ENCODE measurements at regions not wholly inside any gene's neighbourhood (a gene's known extent, or its start where the extent isn't known, plus 50 kb on each side); places are given as distances from the start of the nearest gene placed in this dataset.

- no peak overlapping the region for H3K4me3 ChIP-seq (ENCODE audit: low read depth, low read length)
- DNase-seq (ENCODE audit: low read depth), result no peak
- no peak for TF ChIP-seq CTCF (IDR thresholded peaks at IDR 0.05; ENCODE audit: insufficient read depth, low read length)
Observed at GRCh38 chr10:31604646-31605170, 285.7 kb downstream of the ZEB1 start.

- no peak overlapping the region for H3K4me3 ChIP-seq (ENCODE audit: low read depth, low read length)
- DNase-seq (ENCODE audit: low read depth), result peak; percentile 59
- TF ChIP-seq CTCF (IDR thresholded peaks at IDR 0.05; ENCODE audit: insufficient read depth, low read length), result no peak
Observed at GRCh38 chr10:31604096-31604495, 285.1 kb downstream of the ZEB1 start.

- DNase-seq (ENCODE audit: low read depth), result peak; percentile 91
- peak overlapping the region; percentile 69 for H3K4me3 ChIP-seq (ENCODE audit: low read depth, low read length)
- no peak for TF ChIP-seq CTCF (IDR thresholded peaks at IDR 0.05; ENCODE audit: insufficient read depth, low read length)
Observed at GRCh38 chr10:31603235-31604087, 284.4 kb downstream of the ZEB1 start.

GRCh38 chr10:31602541-31603234 is 283.7 kb downstream of the ZEB1 start:
- peak; percentile 87 for DNase-seq (ENCODE audit: low read depth)

GRCh38 chr10:31601136-31601535 is 282.1 kb downstream of the ZEB1 start:
- no peak for TF ChIP-seq CTCF (IDR thresholded peaks at IDR 0.05; ENCODE audit: insufficient read depth, low read length)
- no peak for DNase-seq (ENCODE audit: low read depth)
- no peak overlapping the region for H3K4me3 ChIP-seq (ENCODE audit: low read depth, low read length)

More at GRCh38 chr10:31602541-31603234, 283.7 kb downstream of the ZEB1 start:
- peak overlapping the region; percentile 69 for H3K4me3 ChIP-seq (ENCODE audit: low read depth, low read length)
- no peak for TF ChIP-seq CTCF (IDR thresholded peaks at IDR 0.05; ENCODE audit: insufficient read depth, low read length)

- no peak for TF ChIP-seq CTCF (IDR thresholded peaks at IDR 0.05; ENCODE audit: insufficient read depth, low read length)
- no peak overlapping the region for H3K4me3 ChIP-seq (ENCODE audit: low read depth, low read length)
- DNase-seq (ENCODE audit: low read depth), result no peak
Observed at GRCh38 chr10:31599626-31600504, 280.8 kb downstream of the ZEB1 start.
